Keratinocyte (primary cell): ENCODE measurements at regions not wholly inside any gene's neighbourhood (a gene's known extent, or its start where the extent isn't known, plus 50 kb on each side); places are given as distances from the start of the nearest gene placed in this dataset.

Experiments used
- DNase-seq: peaks from one replicate; pipeline ENCODE4 v3.0.0-alpha.2; 2011; ENCODE audit warnings: low read depth, missing footprints, low spot score
- FAIRE-seq: peaks from 2 replicates; lab custom pipeline; 2011; peaks lifted over from hg19 to GRCh38; lab: Jason Lieb, UNC
- H2AFZ ChIP-seq: 2 replicates; pipeline ENCODE4 v1.6.0; 2012; ENCODE audit warnings: low read length, control low read depth, inconsistent platforms; ENCODE audit not compliant: control insufficient read depth
- H3K27ac ChIP-seq: 2 replicates; pipeline ENCODE4 v1.5.1; 2011; ENCODE audit warnings: low read length; ENCODE audit not compliant: control insufficient read depth, insufficient read depth
- H3K27me3 ChIP-seq: 3 replicates; pipeline ENCODE4 v1.6.0; 2011; ENCODE audit warnings: low read length; ENCODE audit not compliant: control insufficient read depth, insufficient read depth; ENCODE audit errors: extremely low read depth
- H3K36me3 ChIP-seq, 2 experiments: 2 replicates in 1 of 2; 3 replicates in 1 of 2; pipeline ENCODE4 v1.5.1; 2011; ENCODE audit warnings: low read length in 2 of 2, mild to moderate bottlenecking in 1 of 2; ENCODE audit not compliant: control insufficient read depth in 2 of 2, insufficient read depth in 2 of 2; ENCODE audit errors: extremely low read depth in 1 of 2
- H3K4me1 ChIP-seq: 3 replicates; pipeline ENCODE4 v1.5.1; 2011; ENCODE audit warnings: low read length; ENCODE audit not compliant: control insufficient read depth, insufficient read depth; ENCODE audit errors: extremely low read depth
- H3K4me2 ChIP-seq: 3 replicates; pipeline ENCODE4 v1.6.0; 2011; ENCODE audit warnings: low read depth, low read length; ENCODE audit not compliant: control insufficient read depth, insufficient read depth; ENCODE audit errors: extremely low read depth
- H3K4me3 ChIP-seq, 3 experiments: fragments of 200-600 bp in 1 of 3; sonication (generic) in 1 of 3; 2 replicates in 2 of 3; 3 replicates in 1 of 3; pipeline ENCODE4 v1.5.1; 2011 to 2016; ENCODE audit warnings: low read length in 3 of 3, mild to moderate bottlenecking in 3 of 3, control low read depth in 2 of 3, inconsistent platforms in 1 of 3, low read depth in 1 of 3, mixed read lengths in 1 of 3, mixed run types in 1 of 3, moderate library complexity in 1 of 3; ENCODE audit not compliant: control insufficient read depth in 2 of 3, insufficient read depth in 2 of 3; ENCODE audit errors: extremely low read depth in 1 of 3
- H3K79me2 ChIP-seq: 2 replicates; pipeline ENCODE4 v1.6.0; 2012; ENCODE audit warnings: low read length; ENCODE audit not compliant: control insufficient read depth, insufficient read depth
- H3K9ac ChIP-seq: 3 replicates; pipeline ENCODE4 v1.6.0; 2011; ENCODE audit warnings: low read length; ENCODE audit not compliant: control insufficient read depth, insufficient read depth; ENCODE audit errors: extremely low read depth
- H3K9me1 ChIP-seq: 3 replicates; pipeline ENCODE4 v1.6.0; 2011; ENCODE audit warnings: low read length; ENCODE audit not compliant: control insufficient read depth, insufficient read depth; ENCODE audit errors: extremely low read depth
- H3K9me3 ChIP-seq: 2 replicates; pipeline ENCODE4 v1.5.1; 2012; ENCODE audit warnings: low read depth, low read length; ENCODE audit not compliant: control insufficient read depth
- H4K20me1 ChIP-seq: 3 replicates; pipeline ENCODE4 v1.6.0; 2011; ENCODE audit warnings: low read length; ENCODE audit not compliant: control insufficient read depth, insufficient read depth; ENCODE audit errors: extremely low read depth
- EZH2 ChIP-seq: IDR thresholded peaks from one replicate; pipeline ENCODE4 v1.6.1; 2012; ENCODE audit warnings: inconsistent platforms, mild to moderate bottlenecking, low read length, moderate library complexity
- dilution Hi-C: fragments of 300-500 bp; cut with MboI; formaldehyde crosslinking; loops from one replicate; pipeline ENCODE4 v1.7.0; 2020; ENCODE audit warnings: low sequenced_read_pairs; ENCODE audit not compliant: extremely low pct_ligation_motif_present
- TF ChIP-seq, protein P1 (sequence below), 3 experiments: IDR thresholded peaks in 1 of 3; conservative IDR thresholded peaks in 1 of 3; optimal IDR thresholded peaks in 1 of 3; 2 replicates in 2 of 3; 3 replicates in 1 of 3; pipeline versions ENCODE3 to v1.5.1; 2011; ENCODE audit warnings: low read length in 3 of 3, mild to moderate bottlenecking in 3 of 3, moderate library complexity in 2 of 3, control low read depth in 1 of 3, inconsistent platforms in 1 of 3; ENCODE audit not compliant: insufficient read depth in 2 of 3; ENCODE audit errors: extremely low read depth in 1 of 3

DNA sequence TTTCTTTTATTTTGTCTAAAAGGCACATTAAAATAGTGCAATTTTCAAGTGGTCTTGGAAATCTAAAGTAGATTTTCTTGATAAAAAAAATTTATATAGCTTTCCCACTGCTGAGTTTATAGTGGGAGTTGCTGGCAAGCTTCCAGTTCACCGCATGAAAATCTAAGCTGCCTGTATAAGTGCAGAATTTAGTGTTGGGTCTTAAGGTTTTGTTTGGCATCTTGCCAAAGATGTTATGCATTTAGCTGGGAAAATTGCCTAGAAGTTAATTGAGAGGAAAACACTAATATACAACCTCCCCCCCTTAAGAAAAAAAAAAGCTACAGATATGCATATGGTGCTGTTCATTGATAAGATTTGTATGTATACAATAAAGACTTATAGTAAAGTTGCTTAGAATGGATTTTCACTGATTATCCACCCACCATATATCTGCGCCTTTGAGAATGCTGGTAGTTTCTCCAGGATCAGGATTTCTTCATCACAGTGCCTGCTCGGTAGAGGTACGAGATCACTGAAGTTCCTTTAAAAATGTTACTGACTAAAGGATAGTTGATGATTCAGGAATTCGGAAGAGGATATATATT lies 803.2 kb upstream of the POU3F3 start:
- Histone ChIP-seq H3K27me3 (no peaks in the 10 kb centered on the region), H3K4me3 (no peak overlapping the region), H2AFZ (no peak overlapping the region), H3K4me1 (no peaks in the 10 kb centered on the region), H3K9me1 (no peaks in the 10 kb centered on the region), H3K79me2 (no peaks in the 10 kb centered on the region), H3K4me2 (no peak overlapping the region), H3K27ac (no peak overlapping the region), H3K36me3 (no peaks in the 10 kb centered on the region), H3K9ac (no peak overlapping the region), H3K9me3 (no peaks in the 10 kb centered on the region), H4K20me1 (no peaks in the 10 kb centered on the region)
- FAIRE-seq (no peak), DNase-seq (no peak)
- dilution Hi-C loops: no loop called here
- TF ChIP-seq, protein P1, sequence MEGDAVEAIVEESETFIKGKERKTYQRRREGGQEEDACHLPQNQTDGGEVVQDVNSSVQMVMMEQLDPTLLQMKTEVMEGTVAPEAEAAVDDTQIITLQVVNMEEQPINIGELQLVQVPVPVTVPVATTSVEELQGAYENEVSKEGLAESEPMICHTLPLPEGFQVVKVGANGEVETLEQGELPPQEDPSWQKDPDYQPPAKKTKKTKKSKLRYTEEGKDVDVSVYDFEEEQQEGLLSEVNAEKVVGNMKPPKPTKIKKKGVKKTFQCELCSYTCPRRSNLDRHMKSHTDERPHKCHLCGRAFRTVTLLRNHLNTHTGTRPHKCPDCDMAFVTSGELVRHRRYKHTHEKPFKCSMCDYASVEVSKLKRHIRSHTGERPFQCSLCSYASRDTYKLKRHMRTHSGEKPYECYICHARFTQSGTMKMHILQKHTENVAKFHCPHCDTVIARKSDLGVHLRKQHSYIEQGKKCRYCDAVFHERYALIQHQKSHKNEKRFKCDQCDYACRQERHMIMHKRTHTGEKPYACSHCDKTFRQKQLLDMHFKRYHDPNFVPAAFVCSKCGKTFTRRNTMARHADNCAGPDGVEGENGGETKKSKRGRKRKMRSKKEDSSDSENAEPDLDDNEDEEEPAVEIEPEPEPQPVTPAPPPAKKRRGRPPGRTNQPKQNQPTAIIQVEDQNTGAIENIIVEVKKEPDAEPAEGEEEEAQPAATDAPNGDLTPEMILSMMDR (optimal IDR thresholded peaks at IDR 0.05 in 1 of 3, IDR thresholded peaks at IDR 0.05 in 1 of 3, conservative IDR thresholded peaks at IDR 0.05 in 1 of 3; ENCODE audit: extremely low read depth in 1 of 3, insufficient read depth in 2 of 3, low read length in 3 of 3): no peak
- TF ChIP-seq EZH2: no peak

DNA sequence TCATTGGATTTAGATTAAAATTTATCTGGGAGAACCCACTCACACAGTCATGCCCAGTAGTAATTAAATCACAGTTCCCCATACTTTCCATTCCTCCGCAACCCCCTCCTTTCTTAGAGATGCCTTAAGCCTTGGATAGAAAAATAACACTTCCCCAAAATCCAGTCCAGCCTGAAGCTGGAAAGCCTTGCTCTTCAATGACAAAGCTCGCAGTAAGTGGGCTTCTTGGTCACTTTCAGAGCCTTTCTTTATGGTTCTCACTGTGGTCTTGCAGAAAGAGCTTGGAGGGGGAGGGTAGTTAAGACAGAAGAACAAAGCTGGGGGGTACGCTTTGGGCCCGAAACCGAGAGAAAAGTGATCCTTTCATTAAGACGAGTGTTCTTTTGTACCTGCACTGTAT lies 802.1 kb upstream of the POU3F3 start:
- H3K4me3 ChIP-seq: no peak overlapping the region
- no peaks in the 10 kb centered on the region for H3K4me1 ChIP-seq
- no peaks in the 10 kb centered on the region for H3K36me3 ChIP-seq
- FAIRE-seq (no peak), DNase-seq (no peak)
- H3K27me3 ChIP-seq: no peaks in the 10 kb centered on the region
- H3K79me2 ChIP-seq: no peaks in the 10 kb centered on the region
- TF ChIP-seq EZH2: no peak
- TF ChIP-seq, protein P1 (optimal IDR thresholded peaks at IDR 0.05 in 1 of 3, IDR thresholded peaks at IDR 0.05 in 1 of 3, conservative IDR thresholded peaks at IDR 0.05 in 1 of 3; ENCODE audit: extremely low read depth in 1 of 3, insufficient read depth in 2 of 3, low read length in 3 of 3): no peak
- dilution Hi-C loops: no loop called here
- H3K9me1 ChIP-seq: no peaks in the 10 kb centered on the region
- H2AFZ ChIP-seq: no peak overlapping the region
- no peaks in the 10 kb centered on the region for H4K20me1 ChIP-seq
- H3K9me3 ChIP-seq: no peaks in the 10 kb centered on the region
- no peak overlapping the region for H3K9ac ChIP-seq
- H3K27ac ChIP-seq: no peak overlapping the region
- H3K4me2 ChIP-seq: no peak overlapping the region
